Cardiac fibroblast (primary cell): ENCODE measurements at regions not wholly inside any gene's neighbourhood (a gene's known extent, or its start where the extent isn't known, plus 50 kb on each side); places are given as distances from the start of the nearest gene placed in this dataset.
"Not testable (repeated sequence)": the region's sequence is repeated elsewhere in the genome, so short reads cannot be mapped to it uniquely, and the experiment has no call there.

ENCODE experiments used
- DNase-seq, 2 donors: peaks; one replicate each; pipeline versions ENCODE4 v3.0.0 to v3.0.0-alpha.2; 2010; ENCODE audit warnings: low read depth in 2 of 2
- H3K4me3 ChIP-seq, 2 donors: replicated peaks in 1 of 2; 1 replicate in 1 of 2; 2 replicates in 1 of 2; pipeline ENCODE4 v1.5.1; 2011; ENCODE audit warnings: low read depth in 2 of 2, low read length in 2 of 2, mild to moderate bottlenecking in 2 of 2, moderate library complexity in 1 of 2
- CTCF ChIP-seq: IDR thresholded peaks from one replicate; pipeline ENCODE4 v1.5.1; 2011; ENCODE audit warnings: low read depth, mild to moderate bottlenecking, low read length, inconsistent platforms

- H3K4me3 ChIP-seq: no peak overlapping the region
- DNase-seq: no peak
- TF ChIP-seq CTCF: no peak
Measured at GRCh38 chr15:31609906-31610305, 283.3 kb downstream of the KLF13 start.

DNA sequence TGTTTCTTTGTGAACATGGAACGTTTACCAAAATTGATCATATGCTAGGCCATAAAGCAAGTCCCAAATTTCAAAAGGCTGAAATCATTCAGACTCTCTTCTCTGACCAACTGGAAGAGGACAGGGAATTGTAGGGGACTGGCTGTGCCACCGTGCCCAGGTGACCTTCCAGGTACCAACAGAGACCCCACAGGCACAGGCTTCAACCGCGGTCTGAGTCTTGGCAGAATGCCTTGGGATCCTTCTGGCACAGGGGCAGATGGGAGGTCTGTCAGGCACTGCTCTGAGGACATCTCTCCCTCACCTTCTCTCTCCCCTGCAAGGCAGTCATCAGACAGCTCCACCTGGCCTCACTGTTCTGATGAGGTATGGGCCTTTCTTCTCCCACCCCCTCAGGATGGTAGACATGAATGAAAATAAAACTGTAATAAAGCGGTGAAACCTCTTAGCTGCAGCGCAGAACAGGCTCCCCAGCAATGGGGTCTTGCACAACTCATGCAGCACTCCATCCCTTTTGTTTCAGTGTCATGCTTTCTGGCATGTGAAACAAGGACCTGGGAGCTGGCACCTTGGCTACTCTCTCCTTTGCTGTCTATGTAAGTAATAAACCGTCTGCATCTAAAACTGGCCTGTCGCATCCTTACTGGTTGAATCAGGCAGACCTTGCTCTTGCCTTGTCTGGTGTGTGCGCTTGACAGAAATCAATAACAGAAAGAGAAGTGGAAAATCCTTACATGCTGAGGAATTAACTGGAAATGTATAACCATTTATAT lies 289.2 kb downstream of the KLF13 start:
- no peak overlapping the region for H3K4me3 ChIP-seq
- no peak for DNase-seq
- no peak for TF ChIP-seq CTCF

- not testable (repeated sequence) for H3K4me3 ChIP-seq, DNase-seq
Measured at GRCh38 chr15:31623297-31623696, 296.7 kb downstream of the KLF13 start.

DNA sequence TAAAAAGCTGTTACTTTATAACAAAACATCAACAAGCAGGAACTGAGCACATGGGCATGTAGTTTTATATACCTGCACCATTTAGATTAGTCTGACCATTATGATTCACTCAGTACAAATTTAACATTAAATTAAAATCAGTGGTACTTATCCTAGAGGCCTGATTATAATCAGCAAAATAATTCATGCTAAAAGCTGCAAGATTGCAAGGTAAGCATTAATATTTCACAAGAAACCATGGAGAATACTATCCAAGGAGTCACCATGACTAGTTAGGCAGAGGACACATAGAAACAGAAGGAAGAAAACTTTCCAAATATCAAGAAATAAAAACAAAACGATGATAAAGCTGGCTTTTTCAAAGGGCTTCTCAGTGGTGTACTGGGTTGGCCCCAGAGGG lies 297.5 kb downstream of the KLF13 start:
- not testable (repeated sequence) for H3K4me3 ChIP-seq, DNase-seq

GRCh38 chr15:31635715-31636114 lies 309.1 kb downstream of the KLF13 start:
- not testable (repeated sequence) for DNase-seq, H3K4me3 ChIP-seq

- H3K4me3 ChIP-seq, DNase-seq: not testable (repeated sequence)
Measured at GRCh38 chr15:31636911-31637310, 310.3 kb downstream of the KLF13 start.

GRCh38 chr15:31643955-31644354 lies 317.3 kb downstream of the KLF13 start:
- DNase-seq, H3K4me3 ChIP-seq: not testable (repeated sequence)

GRCh38 chr15:31644761-31645160 lies 318.1 kb downstream of the KLF13 start:
- not testable (repeated sequence) for DNase-seq, H3K4me3 ChIP-seq

GRCh38 chr15:31647337-31647826 lies 320.7 kb downstream of the KLF13 start:
- DNase-seq, H3K4me3 ChIP-seq: not testable (repeated sequence)

- H3K4me3 ChIP-seq: not testable (repeated sequence)
Measured at GRCh38 chr15:31649634-31650033, 323.0 kb downstream of the KLF13 start.

DNA sequence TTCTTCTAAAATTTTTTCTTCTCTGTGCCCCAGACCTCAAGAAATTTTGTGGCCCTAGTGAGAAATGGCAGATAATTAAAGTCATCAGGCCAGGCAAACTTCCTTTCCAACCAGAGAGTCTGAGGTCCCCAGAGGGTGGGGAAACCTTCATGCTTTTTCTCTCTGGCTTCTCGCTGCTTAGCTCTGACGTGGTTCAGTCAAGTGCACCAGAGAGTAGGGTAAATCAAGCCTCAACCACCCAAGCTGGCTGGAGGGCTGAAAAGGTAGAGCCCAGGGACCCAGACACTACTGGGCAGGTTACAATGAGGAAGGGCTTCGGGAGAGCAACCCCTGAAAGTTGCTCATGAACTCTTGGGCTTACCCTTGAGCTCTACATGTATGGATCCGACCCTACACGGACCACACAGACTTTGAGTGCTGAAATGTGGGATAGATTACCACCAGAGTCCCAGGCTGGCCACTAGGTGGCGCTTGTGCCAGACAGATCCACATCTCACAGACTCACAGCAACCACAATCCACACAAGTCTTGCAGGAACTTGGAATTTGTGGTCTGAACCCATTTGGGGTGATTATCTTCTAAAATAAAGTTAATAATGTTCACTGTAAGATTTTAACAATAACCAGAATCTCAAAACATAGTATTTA lies 323.5 kb downstream of the KLF13 start:
- H3K4me3 ChIP-seq, DNase-seq: not testable (repeated sequence)
- peak; percentile 16 for TF ChIP-seq CTCF

More at GRCh38 chr15:31649634-31650033, 323.0 kb downstream of the KLF13 start:
- not testable (repeated sequence) for DNase-seq

DNA sequence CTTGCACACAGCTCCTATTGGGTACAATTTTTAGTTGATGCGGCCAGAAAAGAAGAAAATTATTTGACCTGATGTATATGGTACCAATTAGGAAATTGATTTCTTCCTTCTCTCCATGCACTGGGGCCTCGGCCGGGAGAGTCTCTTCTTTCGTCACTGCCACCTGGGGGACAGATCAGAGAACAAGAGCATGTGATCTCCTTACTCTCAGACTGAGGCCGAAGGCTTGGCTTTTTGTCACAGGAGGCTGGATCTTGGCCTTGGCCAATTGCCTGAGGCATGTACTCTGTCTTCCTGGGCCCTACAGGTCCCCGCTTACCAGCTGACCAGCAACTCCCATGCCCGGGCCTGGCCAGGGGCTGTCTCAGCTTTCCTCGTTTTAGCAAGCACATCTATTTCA lies 330.3 kb downstream of the KLF13 start:
- DNase-seq, H3K4me3 ChIP-seq: not testable (repeated sequence)
